NOMO-1 (cell line): ENCODE measurements at regions not wholly inside any gene's neighbourhood (a gene's known extent, or its start where the extent isn't known, plus 50 kb on each side); places are given as distances from the start of the nearest gene placed in this dataset.
"Not testable (repeated sequence)": the region's sequence is repeated elsewhere in the genome, so short reads cannot be mapped to it uniquely, and the experiment has no call there.

Experiments used
- DNase-seq, 2 experiments: peaks; one replicate each; lab custom pipeline; 2025; ENCODE audit not compliant: unreplicated experiment in 2 of 2; lab: John Stamatoyannopoulos, UW

DNA sequence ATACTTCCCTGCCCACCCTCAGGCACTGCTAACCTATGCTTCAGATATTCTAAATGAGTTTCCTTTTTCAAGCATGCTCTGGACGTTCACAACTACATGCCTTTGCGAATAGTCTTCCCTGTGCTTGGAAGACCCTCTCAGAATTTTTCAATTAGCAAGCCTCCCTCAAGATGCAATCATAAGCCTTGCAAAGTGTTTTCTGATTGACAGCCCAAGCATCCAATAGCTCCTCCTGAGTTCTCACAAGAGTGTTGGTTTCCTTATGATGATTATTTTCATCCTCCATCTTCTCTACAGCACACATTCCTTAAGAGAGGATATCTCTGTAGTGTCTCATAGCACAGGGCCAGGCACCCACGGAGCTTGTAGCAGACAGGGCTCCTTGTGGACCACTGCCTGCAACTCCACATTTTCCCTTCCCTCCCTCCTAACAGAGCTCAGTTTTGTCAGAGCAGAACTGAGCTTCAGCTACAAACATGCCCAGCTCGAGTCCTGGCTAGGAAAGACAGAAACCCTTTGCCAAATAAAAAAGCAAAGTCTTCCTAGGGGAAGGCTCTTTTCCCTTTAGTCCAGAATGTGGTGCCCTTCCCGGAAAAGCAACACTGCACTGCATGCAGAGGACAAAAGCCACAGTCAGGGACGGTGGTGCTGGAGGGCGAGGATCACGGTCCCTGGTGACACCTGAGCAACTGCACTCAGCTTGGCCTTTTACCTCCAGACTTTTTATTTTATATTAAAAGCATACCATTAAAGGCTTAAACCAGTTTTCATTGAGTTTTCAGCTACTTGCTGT is 819.8 kb upstream of the ID2 start:
- no peak for DNase-seq

GRCh38 chr2:7866104-7866503 is 815.8 kb upstream of the ID2 start:
- DNase-seq: no peak

DNA sequence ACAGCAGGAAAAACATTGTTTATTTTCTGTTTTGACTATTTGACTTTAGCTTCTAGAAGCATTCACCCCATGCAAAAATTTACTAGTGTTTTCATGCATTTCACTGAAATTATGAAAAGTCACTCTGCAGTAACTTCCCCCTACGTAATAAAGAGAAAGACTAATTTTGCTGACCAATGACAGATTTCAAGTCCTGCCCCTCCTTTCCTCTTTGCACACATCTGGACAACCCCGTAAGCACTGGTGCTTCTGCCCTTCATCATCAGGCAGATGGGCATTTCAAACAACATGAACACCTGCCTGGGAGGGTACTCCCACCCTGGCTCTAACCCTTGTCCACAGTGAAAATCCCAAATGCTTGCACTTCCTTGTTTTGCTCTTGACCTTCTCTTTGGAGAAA is 815.0 kb upstream of the ID2 start:
- peak; percentile 50 to 68 for DNase-seq

GRCh38 chr2:7867867-7868266 is 814.0 kb upstream of the ID2 start:
- DNase-seq: peak; percentile 95 to 98

- DNase-seq: no peak
Observed at GRCh38 chr2:7868836-7869235, 813.0 kb upstream of the ID2 start.

- not testable (repeated sequence) for DNase-seq
Observed at GRCh38 chr2:7876445-7876844, 805.4 kb upstream of the ID2 start.

DNA sequence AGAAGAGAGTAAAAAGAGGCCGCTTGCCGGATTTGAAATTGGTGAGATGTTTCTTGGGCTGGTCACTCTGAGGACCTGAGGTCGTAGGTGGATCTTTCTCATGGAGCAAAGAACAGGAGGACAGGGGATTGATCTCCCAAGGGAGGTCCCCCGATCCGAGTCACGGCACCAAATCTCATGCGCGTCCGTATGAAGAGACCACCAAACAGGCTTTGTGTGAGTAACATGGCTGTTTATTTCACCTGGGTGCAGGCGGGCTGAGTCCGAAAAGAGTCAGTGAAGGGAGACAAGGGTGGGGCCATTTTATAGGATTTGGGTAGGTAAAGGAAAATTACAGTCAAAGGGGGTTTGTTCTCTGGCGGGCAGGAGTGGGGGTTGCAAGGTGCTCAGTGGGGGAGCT is 803.6 kb upstream of the ID2 start:
- not testable (repeated sequence) for DNase-seq

GRCh38 chr2:7878786-7879482 is 802.9 kb upstream of the ID2 start:
- DNase-seq: no peak

- DNase-seq: no peak
Observed at GRCh38 chr2:7879483-7879835, 802.4 kb upstream of the ID2 start.

DNA sequence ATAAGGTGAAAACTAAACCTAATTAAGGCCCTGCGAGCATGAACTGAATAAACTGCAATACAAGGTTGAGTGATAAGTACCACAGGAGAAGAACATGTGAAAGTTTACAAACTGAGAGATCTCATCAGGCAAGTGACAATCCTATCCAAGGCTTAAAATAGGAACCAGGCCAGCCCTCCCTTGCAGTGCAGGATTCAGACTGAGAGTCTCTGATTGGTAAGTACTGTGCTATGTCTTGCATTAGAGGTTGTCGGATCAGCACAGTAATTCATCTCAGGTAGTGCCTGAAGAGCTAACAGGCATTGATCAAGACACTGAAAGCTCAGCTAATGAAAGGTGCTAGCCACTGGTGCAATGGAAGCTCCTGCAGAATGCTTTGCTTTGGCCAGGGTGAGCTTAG is 801.7 kb upstream of the ID2 start:
- DNase-seq: no peak

- DNase-seq: no peak
Observed at GRCh38 chr2:7880566-7880965, 801.3 kb upstream of the ID2 start.

GRCh38 chr2:7881063-7881462 is 800.8 kb upstream of the ID2 start:
- DNase-seq: no peak

DNA sequence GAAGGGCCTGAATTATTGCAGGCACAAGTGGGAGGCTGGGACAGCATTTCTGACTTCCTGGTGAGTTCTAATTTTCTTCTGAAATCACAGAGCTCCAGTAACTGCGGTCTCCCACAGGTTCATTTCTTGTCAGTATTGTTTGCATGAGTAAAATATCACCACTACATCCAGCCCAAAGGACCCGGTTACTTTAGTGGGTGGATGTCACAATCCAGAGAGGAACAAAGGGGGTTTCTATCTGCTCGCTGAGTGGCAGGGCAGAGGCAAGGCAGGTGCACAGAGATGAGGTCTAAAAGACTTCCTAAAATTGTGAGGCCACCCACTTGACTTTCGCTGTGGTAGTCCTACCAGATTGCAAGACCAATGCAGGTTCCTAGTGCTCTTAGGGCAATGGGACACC is 800.4 kb upstream of the ID2 start:
- peak; percentile 72 to 85 for DNase-seq

DNA sequence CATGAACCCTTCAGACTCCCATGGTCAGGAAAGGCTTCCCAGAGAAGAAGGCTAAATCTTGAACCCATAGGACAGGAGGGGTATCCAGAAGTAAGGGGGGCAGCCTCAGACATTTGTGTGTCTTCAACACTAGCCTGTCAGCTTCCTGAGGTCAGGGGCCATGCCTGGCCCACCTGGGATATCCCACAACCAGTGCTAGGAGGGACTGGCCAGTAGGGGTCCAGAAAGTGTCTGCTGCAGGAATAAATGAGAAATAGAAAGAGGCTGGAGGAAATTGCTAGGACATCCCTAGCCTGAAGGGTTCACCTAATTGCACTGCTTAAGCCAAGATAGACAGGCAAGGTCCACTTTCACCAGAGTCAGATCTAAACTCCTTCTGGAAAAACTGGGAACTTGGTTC is 799.6 kb upstream of the ID2 start:
- DNase-seq: no peak

GRCh38 chr2:7884338-7884737 is 797.5 kb upstream of the ID2 start:
- no peak for DNase-seq

- DNase-seq: no peak
Observed at GRCh38 chr2:7886666-7887065, 795.2 kb upstream of the ID2 start.

GRCh38 chr2:7887441-7887840 is 794.4 kb upstream of the ID2 start:
- DNase-seq: no peak

- DNase-seq: no peak
Observed at GRCh38 chr2:7888876-7889275, 793.0 kb upstream of the ID2 start.

DNA sequence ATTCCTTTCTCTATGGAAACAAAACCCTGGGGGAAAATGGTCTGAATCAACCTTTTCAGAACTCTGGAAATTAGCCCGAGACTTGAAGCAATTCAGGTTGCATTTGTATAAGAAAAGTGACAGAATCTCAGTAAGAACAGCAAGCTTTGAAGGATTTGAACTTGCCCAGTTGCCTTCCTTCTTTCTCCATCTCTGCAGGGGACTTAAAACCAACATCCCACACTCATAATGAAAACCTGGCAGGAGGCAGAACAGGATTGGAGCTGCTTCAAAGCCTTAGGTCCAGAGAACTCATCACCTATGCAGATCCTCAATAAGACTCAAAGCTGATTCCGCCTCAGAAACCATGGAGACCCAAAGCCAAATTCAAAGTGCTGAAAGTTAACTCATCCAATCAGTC is 790.5 kb upstream of the ID2 start:
- no peak for DNase-seq

GRCh38 chr2:7895289-7895688 is 786.6 kb upstream of the ID2 start:
- DNase-seq: no peak

GRCh38 chr2:7896940-7897487 is 784.8 kb upstream of the ID2 start:
- peak; percentile 8 to 46 for DNase-seq

DNA sequence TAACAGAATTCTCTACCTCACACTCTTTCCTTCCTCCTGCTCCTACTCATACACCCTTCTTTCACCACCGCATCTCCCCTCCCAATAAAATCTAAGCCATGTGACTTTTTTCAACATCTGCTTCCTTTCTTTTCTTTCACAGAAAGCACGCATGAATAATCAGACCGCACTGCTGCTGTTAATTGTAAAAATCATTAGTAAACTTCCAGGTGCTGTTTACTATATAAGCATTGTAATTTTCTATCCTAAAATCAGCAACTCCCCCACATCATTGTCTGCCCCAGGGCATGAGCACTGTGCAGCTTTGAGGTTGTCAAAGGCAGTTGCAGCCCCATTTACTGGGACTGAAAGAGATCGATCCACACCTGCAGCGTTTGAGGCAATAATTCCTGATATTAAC is 782.6 kb upstream of the ID2 start:
- peak in 1 of 2 experiments; percentile 1 for DNase-seq
